A673 (cell line): ENCODE measurements at regions not wholly inside any gene's neighbourhood (a gene's known extent, or its start where the extent isn't known, plus 50 kb on each side); places are given as distances from the start of the nearest gene placed in this dataset.

Source experiments
- CTCF ChIP-seq: fragments of 300-800, 200-600 bp; sonication (generic); conservative IDR thresholded peaks from 2 replicates; pipeline ENCODE4 v1.5.1; 2017; ENCODE audit warnings: low read depth, mild to moderate bottlenecking, antibody characterized with exemption, low read length, moderate library complexity, mixed read lengths
- EZH2 ChIP-seq: fragments of 200-600 bp; sonication (generic); IDR thresholded peaks from 2 replicates; pipeline ENCODE4 v1.6.1; 2017; ENCODE audit warnings: borderline replicate concordance, low read depth, mild to moderate bottlenecking, mixed read lengths, antibody characterized with exemption, low read length; ENCODE audit not compliant: poor library complexity, severe bottlenecking

- TF ChIP-seq CTCF (no peak), EZH2 (no peak)
Observed at GRCh38 chr15:97061392-97061791, 730.9 kb downstream of the NR2F2 start.
